CD14-positive monocyte (primary cell): ENCODE measurements at regions not wholly inside any gene's neighbourhood (a gene's known extent, or its start where the extent isn't known, plus 50 kb on each side); places are given as distances from the start of the nearest gene placed in this dataset.

Source experiments
- DNase-seq, 3 donors: peaks; one replicate each; pipeline ENCODE4 v3.0.0-alpha.2; 2011 to 2022
- H2AFZ ChIP-seq: 2 replicates; pipeline ENCODE4 v1.6.0; 2012; ENCODE audit warnings: mild to moderate bottlenecking, low read depth, low read length, inconsistent platforms; ENCODE audit not compliant: insufficient read depth, poor library complexity, severe bottlenecking
- H3K27ac ChIP-seq, 2 donors: 1 replicate in 1 of 2; 2 replicates in 1 of 2; pipeline ENCODE4 v1.5.1; 2012 to 2013; ENCODE audit warnings: low read length in 2 of 2, control low read depth in 1 of 2, inconsistent platforms in 1 of 2, low read depth in 1 of 2, mild to moderate bottlenecking in 1 of 2
- H3K27me3 ChIP-seq, 2 donors: one replicate each; pipeline versions ENCODE4 v1.6.0 to v1.6.1; 2011 to 2013; ENCODE audit warnings: low read length in 2 of 2; ENCODE audit not compliant: control insufficient read depth in 2 of 2, insufficient read depth in 2 of 2
- H3K36me3 ChIP-seq, 2 donors: replicated peaks in 1 of 2; 1 replicate in 1 of 2; 2 replicates in 1 of 2; pipeline versions ENCODE4 v1.5.1 to v1.6.1; 2012 to 2013; ENCODE audit warnings: low read length in 2 of 2, control low read depth in 1 of 2, inconsistent platforms in 1 of 2, mild to moderate bottlenecking in 1 of 2; ENCODE audit not compliant: insufficient read depth in 2 of 2, control insufficient read depth in 1 of 2
- H3K4me1 ChIP-seq, 2 donors: 1 replicate in 1 of 2; 2 replicates in 1 of 2; pipeline versions ENCODE4 v1.5.1 to v1.6.1; 2012 to 2013; ENCODE audit warnings: low read length in 2 of 2, control low read depth in 1 of 2, inconsistent platforms in 1 of 2, mild to moderate bottlenecking in 1 of 2, moderate library complexity in 1 of 2; ENCODE audit not compliant: insufficient read depth in 2 of 2, control insufficient read depth in 1 of 2
- H3K4me2 ChIP-seq: replicated peaks from 2 replicates; pipeline ENCODE3; 2012; ENCODE audit warnings: low read length, moderate library complexity, mild to moderate bottlenecking; ENCODE audit not compliant: poor library complexity, severe bottlenecking; ENCODE audit errors: extremely low read depth
- H3K4me3 ChIP-seq, 3 experiments: fragments of 200-600 bp in 1 of 3; sonication (generic) in 1 of 3; replicated peaks in 1 of 3; 1 replicate in 2 of 3; 2 replicates in 1 of 3; pipeline ENCODE4 v1.5.1; 2011 to 2013; ENCODE audit warnings: low read length in 3 of 3, mild to moderate bottlenecking in 3 of 3, control low read depth in 2 of 3, low read depth in 2 of 3, inconsistent platforms in 1 of 3, moderate library complexity in 1 of 3
- H3K79me2 ChIP-seq: 2 replicates; pipeline ENCODE4 v1.6.0; 2012; ENCODE audit warnings: mild to moderate bottlenecking, control low read depth, inconsistent platforms, low read length, moderate library complexity; ENCODE audit not compliant: insufficient read depth
- H3K9ac ChIP-seq: 2 replicates; pipeline ENCODE4 v1.6.0; 2017; ENCODE audit warnings: low read length, mild to moderate bottlenecking; ENCODE audit not compliant: insufficient read depth, poor library complexity, severe bottlenecking
- H3K9me3 ChIP-seq, 2 donors: replicated peaks in 1 of 2; 1 replicate in 1 of 2; 2 replicates in 1 of 2; pipeline versions ENCODE4 v1.5.1 to v1.6.1; 2012 to 2013; ENCODE audit warnings: low read length in 2 of 2, control low read depth in 1 of 2; ENCODE audit not compliant: control insufficient read depth in 1 of 2, insufficient read depth in 1 of 2
- H4K20me1 ChIP-seq: 2 replicates; pipeline ENCODE4 v1.6.0; 2012; ENCODE audit warnings: mild to moderate bottlenecking, low read length, control low read depth, moderate library complexity; ENCODE audit not compliant: insufficient read depth
- H3K27ac Mint-ChIP-seq, 7 donors: one replicate each; pipeline ENCODE4 v1.8.0; 2020; ENCODE audit warnings: mild to moderate bottlenecking in 7 of 7, mixed read lengths in 7 of 7, moderate library complexity in 6 of 7, inconsistent platforms in 2 of 7
- H3K27me3 Mint-ChIP-seq, 3 donors: one replicate each; pipeline ENCODE4 v1.8.0; 2021 to 2022; ENCODE audit warnings: low read depth in 3 of 3, mild to moderate bottlenecking in 3 of 3, mixed read lengths in 3 of 3, moderate library complexity in 3 of 3, inconsistent platforms in 1 of 3
- H3K36me3 Mint-ChIP-seq, 2 donors: one replicate each; pipeline ENCODE4 v1.8.0; 2020; ENCODE audit warnings: mixed read lengths in 2 of 2, inconsistent platforms in 1 of 2, mild to moderate bottlenecking in 1 of 2
- H3K4me1 Mint-ChIP-seq: one replicate; pipeline ENCODE4 v1.8.0; 2020; ENCODE audit warnings: mild to moderate bottlenecking, mixed read lengths
- H3K4me3 Mint-ChIP-seq, 2 donors: one replicate each; pipeline ENCODE4 v1.8.0; 2020; ENCODE audit warnings: mild to moderate bottlenecking in 2 of 2, mixed read lengths in 2 of 2, moderate library complexity in 1 of 2
- H3K9me3 Mint-ChIP-seq, 7 donors: one replicate each; pipeline ENCODE4 v1.8.0; 2020 to 2022; ENCODE audit warnings: mixed read lengths in 7 of 7, mild to moderate bottlenecking in 6 of 7, moderate library complexity in 6 of 7, inconsistent platforms in 2 of 7
- WGBS: methylation state at CpG from one replicate; pipeline ENCODE4 v1.1.5; 2013; ENCODE audit warnings: missing lambda C conversion rate; ENCODE audit not compliant: insufficient coverage; 5-methylcytosine and 5-hydroxymethylcytosine counted together
- intact Hi-C, 2 donors: fragments of 100-400 bp; cut with micrococcal nuclease; formaldehyde crosslinking; loops; one replicate each; pipeline versions ENCODE4 v1.15.0 to v1.15.1; 2023
- TF ChIP-seq, protein P1 (sequence below): fragments of 200-600 bp; IDR thresholded peaks from one replicate; pipeline ENCODE4 v1.8.0; 2022; ENCODE audit warnings: antibody characterized with exemption, mild to moderate bottlenecking

- Mint-ChIP-seq H3K27ac (no peak overlapping the region), H3K4me1 (no peaks in the 10 kb centered on the region), H3K4me3 (no peak overlapping the region), H3K36me3 (no peaks in the 10 kb centered on the region), H3K27me3 (no peaks in the 10 kb centered on the region), H3K9me3 (peaks cover 0 to 17% (median 6%) of the 10 kb centered on the region in 7 donors)
- Histone ChIP-seq H3K79me2 (no peaks in the 10 kb centered on the region), H3K27ac (no peak overlapping the region), H3K9me3 (peaks cover 21 to 40% of the 10 kb centered on the region in 2 donors), H3K27me3 (no peaks in the 10 kb centered on the region), H2AFZ (no peak overlapping the region), H3K36me3 (no peaks in the 10 kb centered on the region), H3K4me1 (no peaks in the 10 kb centered on the region), H4K20me1 (no peaks in the 10 kb centered on the region), H3K4me3 (no peak overlapping the region), H3K9ac (no peak overlapping the region), H3K4me2 (no peak overlapping the region)
- intact Hi-C loops: no loop called here
- DNase-seq: no peak
- TF ChIP-seq, protein P1, sequence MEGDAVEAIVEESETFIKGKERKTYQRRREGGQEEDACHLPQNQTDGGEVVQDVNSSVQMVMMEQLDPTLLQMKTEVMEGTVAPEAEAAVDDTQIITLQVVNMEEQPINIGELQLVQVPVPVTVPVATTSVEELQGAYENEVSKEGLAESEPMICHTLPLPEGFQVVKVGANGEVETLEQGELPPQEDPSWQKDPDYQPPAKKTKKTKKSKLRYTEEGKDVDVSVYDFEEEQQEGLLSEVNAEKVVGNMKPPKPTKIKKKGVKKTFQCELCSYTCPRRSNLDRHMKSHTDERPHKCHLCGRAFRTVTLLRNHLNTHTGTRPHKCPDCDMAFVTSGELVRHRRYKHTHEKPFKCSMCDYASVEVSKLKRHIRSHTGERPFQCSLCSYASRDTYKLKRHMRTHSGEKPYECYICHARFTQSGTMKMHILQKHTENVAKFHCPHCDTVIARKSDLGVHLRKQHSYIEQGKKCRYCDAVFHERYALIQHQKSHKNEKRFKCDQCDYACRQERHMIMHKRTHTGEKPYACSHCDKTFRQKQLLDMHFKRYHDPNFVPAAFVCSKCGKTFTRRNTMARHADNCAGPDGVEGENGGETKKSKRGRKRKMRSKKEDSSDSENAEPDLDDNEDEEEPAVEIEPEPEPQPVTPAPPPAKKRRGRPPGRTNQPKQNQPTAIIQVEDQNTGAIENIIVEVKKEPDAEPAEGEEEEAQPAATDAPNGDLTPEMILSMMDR: no peak
- 100% methylated on average over 1 of the region's 2 CpGs for WGBS
These were observed 158.2 kb upstream of the IMPG1 start for GRCh38 chr6:76230711-76231110.

DNA sequence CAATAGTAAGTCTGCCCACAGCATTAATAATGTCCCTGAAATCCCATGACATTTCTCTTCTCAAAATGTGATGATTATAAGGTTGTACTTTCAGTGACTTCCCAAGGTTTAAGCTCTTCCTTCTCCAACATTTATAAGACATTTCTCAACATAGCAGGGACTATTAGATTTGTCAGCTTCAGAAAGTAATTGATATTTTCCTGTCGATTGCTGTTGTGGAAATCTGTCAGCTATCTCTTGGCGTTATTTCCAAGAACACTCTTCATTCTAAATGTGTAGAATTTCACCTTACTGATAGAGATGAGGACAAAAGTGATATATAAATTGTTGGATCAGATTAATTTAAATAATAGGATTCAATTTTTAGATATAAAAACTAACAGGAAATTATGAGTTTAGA lies 149.7 kb upstream of the IMPG1 start:
- Histone ChIP-seq H2AFZ (no peak overlapping the region), H4K20me1 (no peaks in the 10 kb centered on the region), H3K79me2 (no peaks in the 10 kb centered on the region), H3K4me1 (no peaks in the 10 kb centered on the region), H3K36me3 (no peaks in the 10 kb centered on the region), H3K27me3 (no peaks in the 10 kb centered on the region), H3K9ac (no peak overlapping the region), H3K4me3 (no peak overlapping the region), H3K9me3 (peaks cover 5 to 10% of the 10 kb centered on the region in 2 donors), H3K27ac (no peak overlapping the region), H3K4me2 (no peak overlapping the region)
- TF ChIP-seq, protein P1: no peak
- H3K9me3 Mint-ChIP-seq: peaks cover 0 to 6% (median 2%) of the 10 kb centered on the region in 7 donors
- no peak overlapping the region for H3K27ac Mint-ChIP-seq
- H3K4me3 Mint-ChIP-seq: no peak overlapping the region
- H3K4me1 Mint-ChIP-seq: no peaks in the 10 kb centered on the region
- DNase-seq: no peak
- no peaks in the 10 kb centered on the region for H3K36me3 Mint-ChIP-seq
- H3K27me3 Mint-ChIP-seq: no peaks in the 10 kb centered on the region
- WGBS: no CpG with 5 or more reads among the region's 2 CpGs
- intact Hi-C loops: no loop called here
